Prostate gland (tissue), 2 donors: ENCODE measurements at regions not wholly inside any gene's neighbourhood (a gene's known extent, or its start where the extent isn't known, plus 50 kb on each side); places are given as distances from the start of the nearest gene placed in this dataset.

ENCODE experiments used
- DNase-seq: peaks from one replicate; pipeline ENCODE4 v3.0.0-alpha.2; 2019; ENCODE audit warnings: low spot score
- H3K27ac ChIP-seq, 2 donors: fragments of 200-600 bp; sonication (generic); 2 replicates each; pipeline ENCODE4 v1.5.1; 2017 to 2019
- H3K27me3 ChIP-seq: fragments of 200-600 bp; sonication (generic); replicated peaks from 2 replicates; pipeline ENCODE4 v1.5.1; 2019; ENCODE audit not compliant: insufficient read depth
- H3K36me3 ChIP-seq, 2 donors: fragments of 200-600 bp; sonication (generic); 1 replicate in 1 of 2; 2 replicates in 1 of 2; pipeline versions ENCODE4 v1.5.1 to v1.8.1; 2017 to 2019
- H3K4me1 ChIP-seq: fragments of 200-600 bp; sonication (generic); replicated peaks from 2 replicates; pipeline ENCODE4 v1.5.1; 2019
- H3K4me3 ChIP-seq, 2 donors: fragments of 200-600 bp; sonication (generic); 2 replicates each; pipeline ENCODE4 v1.5.1; 2017 to 2019
- H3K9me3 ChIP-seq: fragments of 200-600 bp; sonication (generic); 2 replicates; pipeline ENCODE4 v1.5.1; 2017
- POLR2A ChIP-seq: fragments of 450-650 bp; IDR thresholded peaks from one replicate; pipeline ENCODE4 v1.6.1; 2016; ENCODE audit warnings: antibody characterized with exemption, mild to moderate bottlenecking
- POLR2AphosphoS5 ChIP-seq: sonication (generic); formaldehyde crosslinking; IDR thresholded peaks from one replicate; pipeline ENCODE4 v1.6.1; 2017; ENCODE audit warnings: antibody characterized with exemption
- WGBS: methylation state at CpG from one replicate; pipeline ENCODE4 v1.1.5; 2018; 5-methylcytosine and 5-hydroxymethylcytosine counted together
- intact Hi-C: fragments of 100-400 bp; cut with DNase I; formaldehyde crosslinking; loops from one replicate; pipeline ENCODE4 v1.14.2; 2022
- TF ChIP-seq, protein P1 (sequence below), 4 experiments: fragments of 200-600 bp in 2 of 4; fragments of 450-650 bp in 2 of 4; sonication (generic) in 2 of 4; IDR thresholded peaks; 1 replicate in 3 of 4; 2 replicates in 1 of 4; pipeline ENCODE4 v1.5.1; 2016 to 2019; ENCODE audit warnings: antibody characterized with exemption in 4 of 4, mild to moderate bottlenecking in 2 of 4, moderate library complexity in 2 of 4

DNA sequence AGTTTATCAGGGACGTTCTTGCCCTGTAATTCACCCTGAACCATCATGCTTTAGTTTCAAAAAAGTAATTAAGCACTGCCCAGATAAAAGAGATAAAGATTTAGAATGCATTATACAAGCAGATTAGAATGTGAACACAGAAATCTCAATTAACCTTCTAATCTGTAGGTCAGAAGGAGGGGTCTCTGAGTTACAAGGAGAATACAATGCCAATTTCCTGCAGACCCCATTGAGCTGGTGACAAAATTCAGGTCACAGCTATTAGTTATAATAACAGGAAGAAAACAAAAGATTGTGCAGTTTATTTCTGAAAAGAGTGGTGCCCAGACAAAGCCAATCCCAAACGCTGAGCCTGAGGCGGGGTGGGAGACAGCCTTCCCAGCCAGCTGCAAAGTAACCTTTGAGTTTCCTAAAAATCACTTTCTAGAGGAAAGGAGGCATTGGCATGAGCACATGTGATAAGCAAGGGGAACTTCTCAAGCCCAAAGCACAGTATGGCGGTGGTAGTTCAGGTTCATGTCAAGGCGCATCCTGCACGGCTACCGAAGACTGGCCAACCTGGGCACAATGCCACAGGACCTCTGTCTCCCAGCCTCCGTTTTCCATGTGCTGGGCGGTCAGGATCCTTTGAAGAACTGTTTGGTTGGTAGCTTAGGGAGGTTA is 192.5 kb downstream of the TTLL2 start:
- Histone ChIP-seq H3K27me3 (no peaks in the 10 kb centered on the region), H3K9me3 (no peaks in the 10 kb centered on the region), H3K4me3 (no peak overlapping the region), H3K4me1 (no peaks in the 10 kb centered on the region), H3K27ac (no peak overlapping the region), H3K36me3 (no peaks in the 10 kb centered on the region)
- DNase-seq = no peak
- intact Hi-C loops = no loop called here
- TF ChIP-seq, protein P1, sequence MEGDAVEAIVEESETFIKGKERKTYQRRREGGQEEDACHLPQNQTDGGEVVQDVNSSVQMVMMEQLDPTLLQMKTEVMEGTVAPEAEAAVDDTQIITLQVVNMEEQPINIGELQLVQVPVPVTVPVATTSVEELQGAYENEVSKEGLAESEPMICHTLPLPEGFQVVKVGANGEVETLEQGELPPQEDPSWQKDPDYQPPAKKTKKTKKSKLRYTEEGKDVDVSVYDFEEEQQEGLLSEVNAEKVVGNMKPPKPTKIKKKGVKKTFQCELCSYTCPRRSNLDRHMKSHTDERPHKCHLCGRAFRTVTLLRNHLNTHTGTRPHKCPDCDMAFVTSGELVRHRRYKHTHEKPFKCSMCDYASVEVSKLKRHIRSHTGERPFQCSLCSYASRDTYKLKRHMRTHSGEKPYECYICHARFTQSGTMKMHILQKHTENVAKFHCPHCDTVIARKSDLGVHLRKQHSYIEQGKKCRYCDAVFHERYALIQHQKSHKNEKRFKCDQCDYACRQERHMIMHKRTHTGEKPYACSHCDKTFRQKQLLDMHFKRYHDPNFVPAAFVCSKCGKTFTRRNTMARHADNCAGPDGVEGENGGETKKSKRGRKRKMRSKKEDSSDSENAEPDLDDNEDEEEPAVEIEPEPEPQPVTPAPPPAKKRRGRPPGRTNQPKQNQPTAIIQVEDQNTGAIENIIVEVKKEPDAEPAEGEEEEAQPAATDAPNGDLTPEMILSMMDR (IDR thresholded peaks at IDR 0.05) = no peak
- no peak for TF ChIP-seq POLR2AphosphoS5
- no peak for TF ChIP-seq POLR2A
- 54% methylated on average over 9 of the region's 9 CpGs for WGBS

DNA sequence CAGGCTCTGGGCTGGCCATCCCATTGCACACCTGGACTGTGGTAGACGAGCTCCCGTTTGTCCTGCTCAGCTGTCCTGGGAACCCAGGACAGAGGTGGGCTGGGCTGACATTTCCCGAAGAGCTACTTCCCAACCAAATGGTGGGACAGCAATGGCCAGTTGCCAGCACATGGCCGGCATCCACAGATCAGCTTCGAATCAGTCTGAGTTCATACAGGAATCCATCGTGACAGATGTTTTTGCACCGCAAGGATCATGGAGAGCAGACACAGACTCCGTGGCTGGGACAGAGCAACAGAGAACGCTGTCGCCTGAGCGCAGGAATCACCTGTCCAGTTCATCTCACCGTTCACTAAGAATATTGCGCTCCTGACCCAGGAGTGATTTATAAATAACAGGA is 198.5 kb downstream of the TTLL2 start:
- H3K9me3 ChIP-seq = no peaks in the 10 kb centered on the region
- TF ChIP-seq POLR2A (no peak), POLR2AphosphoS5 (no peak)
- TF ChIP-seq, protein P1 (IDR thresholded peaks at IDR 0.05) = no peak
- no peak overlapping the region for H3K4me3 ChIP-seq
- H3K4me1 ChIP-seq = no peaks in the 10 kb centered on the region
- no peak for DNase-seq
- intact Hi-C loops = no loop called here
- H3K36me3 ChIP-seq = no peaks in the 10 kb centered on the region
- WGBS = 93% methylated on average over 13 of the region's 13 CpGs
- no peaks in the 10 kb centered on the region for H3K27me3 ChIP-seq
- no peak overlapping the region for H3K27ac ChIP-seq

DNA sequence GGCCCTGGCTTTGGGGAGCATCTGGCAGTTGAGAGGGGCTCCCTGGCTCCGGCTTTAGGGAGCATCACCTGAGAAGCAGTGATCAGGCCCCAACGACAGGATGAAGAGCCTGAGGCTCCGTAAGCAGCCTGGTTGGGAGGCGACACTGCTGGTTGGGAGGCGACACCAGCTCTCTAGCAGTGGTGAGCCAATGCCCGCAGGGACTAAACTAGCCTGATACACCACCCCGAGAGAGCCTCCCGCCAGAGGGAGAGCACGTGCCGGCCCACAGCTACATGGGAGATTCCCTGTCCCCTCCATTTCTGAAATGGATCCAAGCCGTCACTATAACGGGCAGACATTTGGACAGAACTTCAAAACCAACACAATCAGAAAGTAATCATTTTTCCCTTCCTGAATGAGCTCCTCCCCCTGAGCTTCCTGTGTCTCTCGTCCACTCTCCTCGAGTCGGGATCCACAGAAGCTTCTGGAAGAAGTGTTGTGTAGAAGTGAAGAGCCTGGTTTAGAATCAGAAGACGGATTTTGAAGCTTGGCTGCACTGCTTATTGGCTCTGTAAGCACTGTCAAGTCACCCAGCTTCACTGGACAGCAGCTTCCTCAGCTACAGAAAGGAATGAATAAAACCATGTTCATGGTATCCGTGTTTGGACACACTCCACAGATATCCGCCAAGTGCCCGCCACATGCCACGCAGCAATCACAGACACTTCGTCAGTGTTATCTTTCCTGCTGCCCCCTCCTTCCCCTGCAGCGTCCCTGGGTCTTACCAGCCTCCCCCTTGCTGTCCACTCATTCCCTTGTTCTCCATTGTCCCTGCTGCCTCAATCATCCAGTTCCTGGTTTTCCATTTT is 199.6 kb downstream of the TTLL2 start:
- Histone ChIP-seq H3K9me3 (no peaks in the 10 kb centered on the region), H3K27me3 (no peaks in the 10 kb centered on the region), H3K4me3 (no peak overlapping the region), H3K27ac (no peak overlapping the region), H3K4me1 (no peaks in the 10 kb centered on the region), H3K36me3 (no peaks in the 10 kb centered on the region)
- 77% methylated on average over 22 of the region's 22 CpGs for WGBS
- intact Hi-C loops = no loop called here
- TF ChIP-seq POLR2AphosphoS5 (no peak), POLR2A (no peak)
- TF ChIP-seq, protein P1 (IDR thresholded peaks at IDR 0.05) = no peak
- no peak for DNase-seq

DNA sequence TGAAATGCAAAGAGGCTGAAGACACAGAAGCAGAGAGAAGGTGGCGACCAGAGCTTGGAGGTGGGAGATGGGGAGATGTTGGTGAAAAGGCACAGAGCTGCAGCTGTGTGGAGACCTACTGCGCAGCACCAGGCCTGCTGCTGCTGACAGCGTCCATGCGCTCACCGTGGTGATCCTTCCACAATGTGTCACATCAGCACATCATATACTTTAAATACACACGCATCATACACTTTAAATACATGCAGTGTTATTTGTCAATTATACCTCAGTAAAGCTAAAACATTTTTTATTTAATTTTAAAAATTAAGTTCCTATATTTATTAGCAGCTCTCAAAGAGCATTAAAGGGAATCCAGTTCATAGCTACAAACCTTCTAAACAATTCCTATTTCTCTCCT is 200.9 kb downstream of the TTLL2 start:
- intact Hi-C loops = no loop called here
- H3K27ac ChIP-seq = no peak overlapping the region
- H3K4me3 ChIP-seq = no peak overlapping the region
- no peaks in the 10 kb centered on the region for H3K4me1 ChIP-seq
- TF ChIP-seq, protein P1 (IDR thresholded peaks at IDR 0.05) = no peak
- no peak for TF ChIP-seq POLR2A
- no peak for TF ChIP-seq POLR2AphosphoS5
- 96% methylated on average over 6 of the region's 6 CpGs for WGBS
- H3K9me3 ChIP-seq = no peaks in the 10 kb centered on the region
- no peak for DNase-seq
- no peaks in the 10 kb centered on the region for H3K36me3 ChIP-seq
- H3K27me3 ChIP-seq = no peaks in the 10 kb centered on the region
